HG02642 (cell line): ENCODE measurements at regions not wholly inside any gene's neighbourhood (a gene's known extent, or its start where the extent isn't known, plus 50 kb on each side); places are given as distances from the start of the nearest gene placed in this dataset.
"Not testable (repeated sequence)": the region's sequence is repeated elsewhere in the genome, so short reads cannot be mapped to it uniquely, and the experiment has no call there.

Experiments
- ATAC-seq: cut with Tn5 transposase; IDR thresholded peaks from one replicate; pipeline ENCODE4 v1.9.1; 2021; ENCODE audit warnings: mild to moderate bottlenecking; ENCODE audit not compliant: unreplicated experiment, poor library complexity

GRCh38 chr14:105721602-105721970 is 195.2 kb downstream of the TMEM121 start:
- ATAC-seq = not testable (repeated sequence)

- not testable (repeated sequence) for ATAC-seq
These were observed 195.8 kb downstream of the TMEM121 start for GRCh38 chr14:105721996-105722709.

- not testable (repeated sequence) for ATAC-seq
These were observed 196.9 kb downstream of the TMEM121 start for GRCh38 chr14:105723271-105723670.

GRCh38 chr14:105723776-105724175 is 197.4 kb downstream of the TMEM121 start:
- ATAC-seq = not testable (repeated sequence)

GRCh38 chr14:105729825-105730368 is 203.5 kb downstream of the TMEM121 start:
- ATAC-seq = not testable (repeated sequence)

- not testable (repeated sequence) for ATAC-seq
These were observed 204.3 kb downstream of the TMEM121 start for GRCh38 chr14:105730731-105731130.

GRCh38 chr14:105731221-105731985 is 205.0 kb downstream of the TMEM121 start:
- ATAC-seq = not testable (repeated sequence)

- ATAC-seq = no peak
These were observed 207.0 kb downstream of the TMEM121 start for GRCh38 chr14:105733081-105734065.

GRCh38 chr14:105734241-105734640 is 207.9 kb downstream of the TMEM121 start:
- ATAC-seq = not testable (repeated sequence)

- ATAC-seq = not testable (repeated sequence)
These were observed 209.9 kb downstream of the TMEM121 start for GRCh38 chr14:105736331-105736730.

GRCh38 chr14:105737504-105738246 is 211.3 kb downstream of the TMEM121 start:
- ATAC-seq = no peak

GRCh38 chr14:105738638-105739037 is 212.3 kb downstream of the TMEM121 start:
- ATAC-seq = no peak

- ATAC-seq = no peak
These were observed 213.1 kb downstream of the TMEM121 start for GRCh38 chr14:105739331-105740102.

GRCh38 chr14:105740272-105740671 is 213.9 kb downstream of the TMEM121 start:
- not testable (repeated sequence) for ATAC-seq

- not testable (repeated sequence) for ATAC-seq
These were observed 214.6 kb downstream of the TMEM121 start for GRCh38 chr14:105740961-105741360.

- not testable (repeated sequence) for ATAC-seq
These were observed 215.5 kb downstream of the TMEM121 start for GRCh38 chr14:105741707-105742530.

- ATAC-seq = no peak
These were observed 216.1 kb downstream of the TMEM121 start for GRCh38 chr14:105742531-105742848.
